NCI-H1417 (cell line): ENCODE measurements at regions not wholly inside any gene's neighbourhood (a gene's known extent, or its start where the extent isn't known, plus 50 kb on each side); places are given as distances from the start of the nearest gene placed in this dataset.
"Not testable (repeated sequence)": the region's sequence is repeated elsewhere in the genome, so short reads cannot be mapped to it uniquely, and the experiment has no call there.

ENCODE experiments used
- DNase-seq, 3 experiments: peaks; one replicate each; lab custom pipeline; 2025; lab: John Stamatoyannopoulos, UW

- no peak for DNase-seq
These were observed 344.9 kb downstream of the DCDC2C start for GRCh38 chr2:4047961-4048891.

- no peak for DNase-seq
These were observed 346.1 kb downstream of the DCDC2C start for GRCh38 chr2:4049463-4049862.

- no peak for DNase-seq
These were observed 350.6 kb downstream of the DCDC2C start for GRCh38 chr2:4053769-4054493.

- DNase-seq: no peak
These were observed 362.8 kb downstream of the DCDC2C start for GRCh38 chr2:4066217-4066616.

GRCh38 chr2:4073026-4073569 is 369.7 kb downstream of the DCDC2C start:
- no peak for DNase-seq

GRCh38 chr2:4077017-4077416 is 373.6 kb downstream of the DCDC2C start:
- DNase-seq: peak; percentile 34 to 89 (median 51)

GRCh38 chr2:4085186-4085585 is 381.8 kb downstream of the DCDC2C start:
- no peak for DNase-seq

GRCh38 chr2:4090668-4091630 is 387.6 kb downstream of the DCDC2C start:
- peak; percentile 26 to 57 (median 48) for DNase-seq

GRCh38 chr2:4091869-4092268 is 388.5 kb downstream of the DCDC2C start:
- DNase-seq: no peak

- no peak for DNase-seq
These were observed 391.4 kb downstream of the DCDC2C start for GRCh38 chr2:4094743-4095142.

- peak in 1 of 3 experiments; percentile 34 for DNase-seq
These were observed 393.8 kb downstream of the DCDC2C start for GRCh38 chr2:4096978-4097766.

GRCh38 chr2:4098137-4098536 is 394.8 kb downstream of the DCDC2C start:
- no peak for DNase-seq

GRCh38 chr2:4101936-4102335 is 398.6 kb downstream of the DCDC2C start:
- no peak for DNase-seq

- peak in 1 of 3 experiments; percentile 74 for DNase-seq
These were observed 403.8 kb downstream of the DCDC2C start for GRCh38 chr2:4107179-4107578.

- DNase-seq: no peak
These were observed 406.9 kb downstream of the DCDC2C start for GRCh38 chr2:4110273-4110672.

- DNase-seq: not testable (repeated sequence)
These were observed 412.1 kb downstream of the DCDC2C start for GRCh38 chr2:4115435-4115834.

- DNase-seq: peak in 1 of 3 experiments; percentile 21
These were observed 419.4 kb downstream of the DCDC2C start for GRCh38 chr2:4122726-4123125.

GRCh38 chr2:4130651-4131050 is 427.3 kb downstream of the DCDC2C start:
- DNase-seq: peak in 1 of 3 experiments; percentile 8

- DNase-seq: no peak
These were observed 431.5 kb downstream of the DCDC2C start for GRCh38 chr2:4134551-4135550.
